ENCODE measurements at regions not wholly inside any gene's neighbourhood (a gene's known extent, or its start where the extent isn't known, plus 50 kb on each side); places are given as distances from the start of the nearest gene placed in this dataset.

DNA sequence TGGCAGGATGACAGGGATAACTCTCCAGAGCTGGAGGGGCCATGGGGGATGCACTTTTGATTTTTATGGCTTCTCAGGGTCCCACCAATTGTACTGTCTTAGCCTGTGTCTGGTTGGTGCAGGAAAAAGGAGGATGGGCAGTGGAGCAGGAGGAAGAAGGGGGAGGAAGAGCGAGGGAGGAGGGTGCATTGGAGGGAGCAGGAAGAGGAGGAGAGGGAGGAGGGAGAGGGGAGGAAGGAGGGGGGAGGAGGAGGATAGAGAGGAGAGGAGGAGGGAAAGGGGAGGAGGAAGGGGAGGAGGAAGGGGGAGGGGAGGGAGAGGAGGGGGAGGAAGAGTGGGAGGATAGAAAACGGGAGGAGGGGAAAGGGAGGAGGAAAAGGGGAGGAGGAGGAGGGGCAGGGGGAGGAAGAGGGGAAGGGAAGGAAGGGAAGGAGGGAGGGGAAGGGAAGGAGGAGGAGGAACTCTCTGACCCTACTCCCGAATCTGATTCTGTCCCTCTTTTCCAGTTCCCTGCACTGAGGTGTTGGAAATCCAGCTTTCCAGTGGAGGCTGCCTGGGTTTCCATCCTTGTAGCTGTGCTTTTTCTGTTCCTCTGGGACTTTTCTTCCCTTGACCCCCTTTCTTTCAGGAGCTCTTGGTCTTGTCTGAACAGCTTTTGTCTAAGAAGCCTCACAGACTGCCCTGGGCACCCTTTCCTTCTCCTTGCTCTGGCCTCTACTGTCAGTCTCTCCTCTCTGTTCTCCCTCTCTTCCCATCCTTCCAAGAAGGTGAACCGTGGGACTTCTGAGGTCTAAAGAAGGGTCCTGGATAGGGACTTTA is 149.4 kb downstream of the DHX35 start:
- no peak for DNase-seq

DNA sequence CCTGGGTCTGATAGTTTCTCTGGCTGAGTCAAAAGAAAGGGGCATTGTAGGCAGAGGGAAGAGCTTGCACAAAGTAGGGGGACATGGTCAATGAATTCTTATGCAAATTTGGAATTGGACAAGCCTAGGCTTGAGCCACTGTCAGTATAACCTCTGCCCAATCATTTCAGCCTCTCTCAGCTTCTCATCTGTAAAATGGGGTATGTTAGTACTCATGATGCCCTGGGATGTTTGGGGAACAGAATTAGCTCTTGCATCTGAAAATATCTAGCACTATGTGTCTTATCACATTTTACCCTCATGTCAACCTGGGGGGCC is 148.6 kb downstream of the DHX35 start:
- DNase-seq, result no peak

DNA sequence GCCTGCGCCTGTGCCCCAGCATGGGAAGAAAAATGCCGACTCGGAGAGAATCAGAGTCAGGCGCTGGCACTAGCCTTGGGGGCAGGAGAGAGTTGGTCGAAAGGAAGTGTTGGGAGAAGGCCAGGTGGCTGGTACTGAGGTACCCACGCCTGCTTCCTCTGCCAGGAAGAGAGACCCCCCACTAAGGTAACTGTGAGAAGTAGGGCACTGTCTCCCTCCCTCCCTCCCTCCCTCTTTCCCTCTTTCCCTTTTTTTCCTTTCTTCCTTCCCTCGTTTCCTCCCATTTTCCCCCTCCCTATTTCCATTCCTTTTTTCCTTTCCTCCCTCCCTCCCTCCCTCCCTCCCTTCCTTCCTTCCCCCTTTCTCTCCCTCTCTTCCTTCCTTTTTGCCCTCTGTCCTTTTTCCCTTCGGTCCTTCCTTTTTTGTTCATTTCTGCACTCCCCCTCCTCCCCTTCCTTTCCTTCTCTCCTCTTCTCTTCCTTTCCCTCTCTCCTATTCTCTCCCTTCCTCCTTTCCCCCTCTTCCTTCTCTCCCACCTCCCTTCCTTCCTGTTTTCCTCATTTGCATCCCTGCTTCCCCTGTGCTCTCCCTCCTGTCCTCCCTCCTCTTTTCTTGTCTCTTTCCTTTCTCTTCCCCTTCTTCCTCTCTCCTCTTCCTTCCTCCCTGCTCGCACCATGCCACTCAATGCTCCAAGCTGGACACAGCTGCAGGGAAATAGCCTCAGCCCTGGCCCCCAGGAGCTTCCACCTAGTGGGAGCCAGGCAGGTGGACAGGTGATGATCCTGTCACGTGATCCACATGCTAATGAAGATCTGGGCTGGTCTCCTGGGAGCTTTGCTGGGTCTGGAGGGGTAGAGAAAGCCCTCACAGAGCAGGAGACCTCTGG is 148.0 kb downstream of the DHX35 start:
- DNase-seq, result no peak

DNA sequence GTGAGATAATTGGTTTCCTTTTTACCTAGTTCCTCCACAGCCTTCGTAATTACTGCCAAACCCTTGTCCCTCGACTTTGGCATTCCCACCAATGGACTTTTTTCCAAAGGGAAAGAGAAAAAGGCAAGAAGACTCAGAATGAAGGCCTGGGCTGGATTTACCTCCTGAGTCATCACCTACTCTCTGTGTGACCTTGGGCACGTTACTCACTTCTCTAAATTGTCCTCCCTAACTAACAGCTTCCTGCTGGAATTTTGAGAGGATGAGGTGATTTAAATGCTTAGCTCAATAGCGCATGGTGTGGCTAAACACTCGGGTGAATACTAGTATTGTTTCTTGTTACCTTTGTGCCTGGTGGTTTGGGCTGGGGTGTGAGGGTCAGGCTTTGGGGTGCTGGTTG is 146.6 kb downstream of the DHX35 start:
- no peak for DNase-seq

DNA sequence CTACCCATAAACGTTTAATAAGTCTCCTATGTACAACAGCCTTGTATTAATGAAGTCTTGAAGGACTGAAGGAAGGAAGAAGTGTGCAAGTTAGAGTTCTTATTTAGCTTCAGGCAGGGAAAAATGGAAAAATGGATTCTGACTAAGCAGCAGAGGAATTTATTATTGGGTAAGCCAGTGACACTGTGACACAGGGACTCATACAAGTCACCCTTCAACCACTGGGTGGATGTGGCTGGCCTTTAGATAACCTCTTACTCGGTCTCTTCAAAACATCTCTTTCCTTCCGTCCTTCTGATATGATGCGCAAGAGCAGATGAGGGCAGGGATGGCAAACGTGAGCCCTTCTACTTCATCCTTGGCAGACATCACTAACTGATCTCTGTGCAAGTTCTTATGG is 145.6 kb downstream of the DHX35 start:
- DNase-seq, result no peak

DNA sequence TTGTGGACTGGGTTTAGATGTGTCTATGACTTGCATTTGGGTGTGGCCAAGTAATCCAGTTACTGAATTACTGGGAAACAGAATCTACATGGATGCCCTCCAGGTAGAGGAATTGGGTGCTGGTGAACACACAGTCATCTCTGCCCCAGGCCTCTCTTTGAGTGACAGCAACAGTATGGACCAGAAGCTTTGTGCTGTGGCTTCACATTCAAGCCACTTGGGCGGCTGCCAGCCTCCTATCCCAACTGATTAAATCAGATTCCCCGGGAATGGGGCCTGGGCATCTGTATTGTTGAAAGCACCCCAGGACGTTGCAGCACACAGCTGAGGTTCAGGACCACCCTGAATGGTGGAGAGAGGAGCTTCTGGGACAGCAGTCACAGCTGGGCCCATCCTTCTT is 144.6 kb downstream of the DHX35 start:
- no peak for DNase-seq

DNA sequence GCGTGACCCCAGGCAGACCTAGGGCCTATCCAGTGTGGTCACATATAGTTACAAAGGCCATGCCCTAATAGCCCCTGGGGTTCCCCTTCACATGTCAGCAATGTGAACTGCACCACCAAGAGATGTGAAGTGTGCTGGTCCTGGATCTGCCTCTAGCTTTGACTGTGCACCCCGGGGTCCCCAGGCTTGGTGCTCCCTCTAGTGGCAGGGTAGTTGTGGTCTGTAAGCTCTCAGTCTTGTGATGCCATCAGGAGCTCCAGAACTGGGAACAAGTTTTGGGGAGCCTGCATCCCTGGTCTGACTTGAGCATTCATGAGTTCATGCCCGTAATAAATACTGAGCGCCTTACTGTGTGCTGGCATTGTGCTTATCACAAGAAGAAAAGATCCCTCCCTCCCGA is 143.4 kb downstream of the DHX35 start:
- DNase-seq, result no peak

DNA sequence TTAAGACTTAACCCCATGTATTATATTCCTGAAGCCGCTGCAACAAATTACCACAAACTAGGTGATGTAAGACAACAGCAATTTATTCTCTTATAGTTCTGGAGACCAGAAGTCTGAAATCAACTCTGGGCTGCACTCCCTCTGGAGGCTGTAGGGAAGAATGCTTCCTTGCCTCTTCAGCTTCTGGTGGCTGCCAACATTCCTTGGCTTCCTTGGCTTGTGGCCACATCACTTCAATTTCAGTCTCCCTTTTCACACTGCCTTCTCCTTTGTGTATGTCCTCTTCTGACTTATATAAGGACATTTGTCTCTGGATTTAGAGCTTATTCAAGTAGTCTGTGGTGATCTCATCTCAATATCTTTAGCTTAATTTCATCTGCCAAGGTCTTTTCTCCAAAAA is 141.6 kb downstream of the DHX35 start:
- no peak for DNase-seq

DNA sequence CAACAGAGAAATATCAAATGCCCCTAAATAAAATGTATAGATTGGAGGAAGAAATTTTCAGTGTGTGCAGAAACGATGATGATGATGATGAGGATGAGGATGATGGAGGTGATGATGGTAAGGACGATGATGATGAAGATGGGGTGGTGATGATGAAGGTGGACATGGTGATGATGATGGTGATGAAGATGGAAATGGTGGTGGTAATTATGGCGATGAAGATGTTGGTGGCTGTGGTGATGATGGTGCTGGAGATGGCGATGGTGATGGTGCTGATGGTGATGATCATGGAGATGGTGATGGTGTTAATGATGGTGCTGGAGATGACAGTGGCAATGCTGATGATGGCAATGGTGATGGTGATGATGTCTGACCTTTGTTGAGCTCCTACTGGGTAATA is 141.2 kb downstream of the DHX35 start:
- no peak for DNase-seq

DNA sequence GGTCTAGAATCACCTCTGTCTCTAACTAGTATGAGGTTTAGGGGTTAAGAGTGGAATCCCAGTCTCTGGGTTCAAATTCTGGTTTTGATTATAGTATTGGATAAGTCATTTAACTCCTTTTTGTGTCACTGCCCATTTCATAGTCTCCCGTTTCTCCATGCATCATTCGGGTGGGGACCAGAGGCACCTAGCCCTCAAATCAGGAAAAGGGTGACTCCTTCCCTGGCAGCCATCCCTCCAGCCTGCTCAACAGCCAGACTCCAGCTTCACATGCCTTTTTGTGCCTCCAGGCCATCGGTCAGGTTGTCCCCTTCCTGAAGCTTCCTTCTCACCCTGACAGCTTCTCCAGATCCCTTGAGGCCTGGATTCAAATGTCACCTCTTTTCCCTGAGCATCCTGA is 139.8 kb downstream of the DHX35 start:
- DNase-seq, result no peak

DNA sequence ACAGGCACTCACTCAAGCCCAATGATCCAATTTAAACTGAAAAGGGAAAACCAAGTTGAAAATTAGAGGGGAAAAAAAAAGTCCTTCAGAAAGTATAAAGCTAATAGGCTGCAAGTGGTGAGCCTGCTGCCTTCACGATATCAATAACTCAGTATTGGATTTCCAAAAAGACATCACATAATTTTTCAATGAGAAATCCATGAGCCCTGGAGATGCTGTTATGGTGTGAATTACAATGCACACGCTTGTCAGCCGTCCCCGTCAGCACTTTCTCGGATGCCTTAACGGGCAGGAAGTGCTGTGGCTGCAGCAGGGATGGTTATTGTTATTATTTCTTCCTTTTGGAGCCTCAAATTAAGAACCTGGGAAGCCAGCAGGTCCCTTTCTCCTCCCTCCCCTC is 138.5 kb downstream of the DHX35 start:
- no peak for DNase-seq

DNA sequence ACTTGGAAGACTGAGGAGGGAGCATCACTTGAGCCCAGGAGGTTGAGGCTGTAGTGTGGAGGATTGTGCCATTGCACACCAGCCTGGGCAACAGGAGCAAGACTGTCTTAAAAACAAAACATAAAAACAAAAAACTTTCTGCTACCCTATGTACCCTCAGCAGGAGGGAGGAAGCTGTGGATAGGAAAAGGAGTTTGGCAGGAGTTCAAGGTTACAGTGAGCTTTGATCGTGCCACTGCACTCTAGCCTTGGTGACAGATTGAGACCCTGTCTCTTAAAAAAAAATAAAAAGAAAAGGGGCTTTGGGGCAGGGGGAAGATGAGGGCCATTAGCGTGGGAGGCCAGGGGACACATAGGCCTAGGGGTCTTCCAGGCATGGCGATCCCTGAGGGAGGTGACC is 135.7 kb downstream of the DHX35 start:
- no peak for DNase-seq

DNA sequence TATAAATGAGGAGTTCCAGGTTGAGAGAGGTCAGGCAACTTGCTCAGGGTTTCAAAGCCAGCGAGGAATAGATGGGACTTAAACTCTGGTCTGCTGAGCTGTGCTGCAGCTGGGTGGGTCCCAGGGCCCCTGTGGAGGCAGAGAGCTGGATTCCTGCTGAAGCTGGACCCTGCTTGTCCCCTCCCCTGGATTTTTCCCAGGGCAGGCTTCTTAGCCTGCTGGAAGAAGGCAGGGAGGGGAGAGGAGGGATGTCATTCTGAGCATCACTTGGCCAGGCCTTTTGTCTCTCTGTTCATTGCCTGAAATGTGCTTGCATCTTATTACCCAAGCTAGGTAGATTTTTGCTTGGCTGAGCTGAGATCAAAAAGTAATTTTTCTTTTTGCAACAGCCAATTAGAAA is 133.7 kb downstream of the DHX35 start:
- no peak for DNase-seq

DNA sequence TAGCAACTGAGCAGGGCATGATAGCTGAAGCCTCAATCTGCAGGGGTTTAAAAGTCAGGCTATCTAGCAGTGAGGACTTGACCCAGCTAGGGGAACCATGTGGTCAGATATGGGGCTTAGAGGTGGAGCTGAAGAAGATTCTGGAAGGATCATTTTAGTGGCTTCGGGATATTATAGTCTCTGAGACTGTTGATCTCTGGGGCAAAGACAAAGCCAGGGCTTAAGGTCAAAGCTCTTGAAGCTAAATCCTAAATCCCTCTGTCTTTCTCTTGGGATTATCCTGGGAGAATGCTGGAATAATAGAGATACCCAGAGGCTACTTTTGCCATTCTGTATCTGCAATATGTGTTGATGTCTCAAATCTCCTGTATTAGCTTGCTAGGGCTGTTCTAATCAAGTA is 132.2 kb downstream of the DHX35 start:
- DNase-seq, result no peak

DNA sequence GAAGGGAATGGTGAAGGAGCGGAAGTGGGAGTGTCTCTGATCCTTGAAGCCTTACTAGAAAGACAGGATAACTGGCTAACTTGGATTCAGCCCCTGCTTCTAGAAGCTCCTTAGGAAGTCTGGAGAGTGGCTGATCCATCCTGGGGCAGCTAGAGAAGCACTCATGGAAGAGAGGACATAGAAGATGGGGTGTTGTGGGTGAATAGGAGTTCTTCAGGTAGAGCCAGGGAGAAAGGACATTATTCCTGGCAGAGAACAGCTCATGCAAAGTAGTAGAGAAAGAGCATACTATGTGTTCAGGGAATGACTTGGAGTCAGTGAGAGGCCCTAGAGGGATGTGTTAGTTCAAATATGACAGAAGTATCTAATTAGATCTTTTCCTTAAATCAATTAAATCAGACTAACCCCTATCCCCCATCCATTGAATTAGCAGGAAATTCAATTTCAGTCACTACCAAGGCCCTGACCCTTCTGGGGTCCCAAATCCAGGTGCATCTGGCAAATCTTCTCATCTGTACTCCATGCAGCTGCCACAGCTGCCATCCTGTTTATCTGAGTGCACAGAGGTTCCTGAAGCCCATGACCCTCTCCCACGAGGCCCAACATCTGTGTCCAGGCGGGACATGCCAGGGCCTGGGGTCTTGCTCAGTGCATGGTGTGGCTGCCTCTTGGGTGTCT is 130.7 kb downstream of the DHX35 start:
- DNase-seq, result no peak

DNA sequence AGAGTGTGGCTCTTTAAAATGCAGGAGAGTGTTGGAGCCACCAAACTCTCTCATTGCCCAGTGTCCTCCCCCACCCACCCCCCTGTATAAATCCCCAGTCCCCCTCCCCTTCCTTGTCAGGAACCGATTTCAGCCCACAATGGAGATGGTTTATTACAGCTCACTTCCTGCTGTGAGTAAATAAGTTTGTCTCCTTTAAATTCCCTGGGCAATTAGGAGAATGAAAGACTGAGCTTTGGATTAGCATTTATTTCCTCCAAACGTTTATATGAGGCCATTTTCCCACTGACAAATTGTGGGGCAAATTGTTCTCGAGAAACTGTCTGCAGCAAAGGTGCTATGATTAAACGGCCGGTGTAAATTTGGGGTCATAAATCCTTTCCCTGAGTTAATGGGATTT is 128.8 kb downstream of the DHX35 start:
- no peak for DNase-seq

DNA sequence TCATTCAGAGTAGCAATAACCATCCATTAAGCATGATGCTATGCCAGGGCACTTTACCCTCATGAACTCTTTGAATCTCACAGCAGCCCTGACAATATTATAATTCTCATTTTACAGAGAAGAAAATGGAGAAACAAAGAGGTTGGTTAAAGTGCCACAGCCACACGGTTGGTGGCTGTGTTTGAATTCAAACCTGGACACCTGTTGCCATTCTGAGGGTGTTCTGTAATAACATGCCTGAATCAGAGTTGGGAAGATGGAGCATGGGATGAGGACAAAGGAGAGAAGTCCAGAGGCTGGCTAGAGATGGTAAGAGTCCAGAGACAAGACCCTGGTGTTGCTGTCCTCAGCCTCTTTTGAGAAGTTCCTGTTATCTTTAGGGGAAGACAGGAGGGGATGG is 127.7 kb downstream of the DHX35 start:
- no peak for DNase-seq
